ENCODE measurements at regions not wholly inside any gene's neighbourhood (a gene's known extent, or its start where the extent isn't known, plus 50 kb on each side); places are given as distances from the start of the nearest gene placed in this dataset.
A peak's percentile ranks its signal among the peaks of the same experiment; 100 is the strongest.
"Not testable (repeated sequence)": the region's sequence is repeated elsewhere in the genome, so short reads cannot be mapped to it uniquely, and the experiment has no call there.

- Histone ChIP-seq H3K27ac (no peak overlapping the region), H3K27me3 (no peaks in the 10 kb centered on the region), H3K36me3 (no peaks in the 10 kb centered on the region), H3K4me1 (no peaks in the 10 kb centered on the region), H3K9me3 (no peaks in the 10 kb centered on the region), H3K4me3 (no peak overlapping the region)
- peak; percentile 21 to 61 for TF ChIP-seq CTCF (IDR thresholded peaks at IDR 0.05)
- DNase-seq (ENCODE audit: low spot score): no peak
Observed at GRCh38 chr7:142626420-142627035, 122.7 kb upstream of the PRSS1 start.

- not testable (repeated sequence) for DNase-seq (ENCODE audit: low spot score); H3K9me3 ChIP-seq; H3K4me3 ChIP-seq; H3K36me3 ChIP-seq; H3K27ac ChIP-seq; H3K27me3 ChIP-seq; H3K4me1 ChIP-seq
Observed at GRCh38 chr7:142625216-142625615, 124.1 kb upstream of the PRSS1 start.

GRCh38 chr7:142620402-142620801 is 128.9 kb upstream of the PRSS1 start:
- no peak for DNase-seq (ENCODE audit: low spot score)
- TF ChIP-seq CTCF (IDR thresholded peaks at IDR 0.05): no peak
- Histone ChIP-seq H3K27ac (no peak overlapping the region), H3K9me3 (no peaks in the 10 kb centered on the region), H3K4me3 (no peak overlapping the region), H3K27me3 (no peaks in the 10 kb centered on the region), H3K36me3 (no peaks in the 10 kb centered on the region), H3K4me1 (no peaks in the 10 kb centered on the region)

- no peaks in the 10 kb centered on the region for H3K9me3 ChIP-seq
- no peak for TF ChIP-seq CTCF (IDR thresholded peaks at IDR 0.05)
- H3K4me1 ChIP-seq: no peaks in the 10 kb centered on the region
- H3K36me3 ChIP-seq: no peaks in the 10 kb centered on the region
- H3K4me3 ChIP-seq: no peak overlapping the region
- H3K27me3 ChIP-seq: no peaks in the 10 kb centered on the region
- no peak for DNase-seq (ENCODE audit: low spot score)
- H3K27ac ChIP-seq: no peak overlapping the region
Observed at GRCh38 chr7:142618655-142619351, 130.5 kb upstream of the PRSS1 start.

- Histone ChIP-seq H3K4me3 (no peak overlapping the region), H3K4me1 (no peaks in the 10 kb centered on the region), H3K9me3 (no peaks in the 10 kb centered on the region), H3K36me3 (no peaks in the 10 kb centered on the region), H3K27me3 (no peaks in the 10 kb centered on the region), H3K27ac (no peak overlapping the region)
- no peak for TF ChIP-seq CTCF (IDR thresholded peaks at IDR 0.05)
- DNase-seq (ENCODE audit: low spot score): no peak
Observed at GRCh38 chr7:142616842-142617241, 132.4 kb upstream of the PRSS1 start.

GRCh38 chr7:142616121-142616643 is 133.1 kb upstream of the PRSS1 start:
- no peaks in the 10 kb centered on the region for H3K9me3 ChIP-seq
- no peak for DNase-seq (ENCODE audit: low spot score)
- no peaks in the 10 kb centered on the region for H3K4me1 ChIP-seq
- no peak overlapping the region for H3K27ac ChIP-seq
- H3K4me3 ChIP-seq: no peak overlapping the region
- H3K27me3 ChIP-seq: no peaks in the 10 kb centered on the region
- TF ChIP-seq CTCF (IDR thresholded peaks at IDR 0.05): no peak
- H3K36me3 ChIP-seq: no peaks in the 10 kb centered on the region

All from right atrium auricular region (tissue), 2 donors.